HCT116 (cell line): ENCODE measurements at regions not wholly inside any gene's neighbourhood (a gene's known extent, or its start where the extent isn't known, plus 50 kb on each side); places are given as distances from the start of the nearest gene placed in this dataset.

Experiments used
- ATAC-seq: fragments of 200-7000 bp; cut with Tn5 transposase; 2 replicates; pipeline ENCODE4 v1.9.1; 2020; ENCODE audit warnings: mild to moderate bottlenecking, moderate library complexity
- BruUV-seq: library from RNA; stranded (reverse); fragments of 400-500 nt; replicated peaks from 2 replicates; lab custom pipeline; 2021; lab: Mats Ljungman, UMichigan
- CTCF ChIA-PET: fragments of 300-600 bp; sonication (Branson Sonifier 250); formaldehyde crosslinking; loops from one replicate; lab custom pipeline; 2021; ENCODE audit warnings: antibody characterized with exemption; lab: Charles Lee
- POLR2A ChIA-PET: fragments of 300-600, 350-600 bp; sonication (Branson Sonifier 250); formaldehyde crosslinking; loops from one replicate; lab custom pipeline; 2021; ENCODE audit warnings: antibody characterized with exemption; lab: Charles Lee
- RAD21 ChIA-PET, 2 experiments: fragments of 300-600 bp; sonication (Branson Sonifier 250); formaldehyde crosslinking; loops; one replicate each; lab custom pipeline; 2023; ENCODE audit warnings: low total read pairs in 2 of 2; ENCODE audit not compliant: uncharacterized antibody in 2 of 2, unreplicated experiment in 2 of 2, low non-redundant PET in 1 of 2; lab: Charles Lee
- DNase-seq: peaks from one replicate; pipeline ENCODE4 v3.0.0-alpha.2; 2010; ENCODE audit warnings: low read depth, low spot score
- H2AFZ ChIP-seq: fragments of 200-600 bp; shearing (Covaris generic), sonication (generic); 2 replicates; pipeline ENCODE4 v1.6.1; 2017; ENCODE audit warnings: low read depth, mixed run types, mixed read lengths, antibody characterized with exemption, low read length; ENCODE audit not compliant: poor library complexity, severe bottlenecking
- H3K27ac ChIP-seq: 2 replicates; pipeline ENCODE4 v1.5.1; 2012; ENCODE audit warnings: low read depth, low read length
- H3K27me3 ChIP-seq: fragments of 200-600 bp; sonication (generic); 2 replicates; pipeline ENCODE4 v1.6.1; 2016; ENCODE audit warnings: mixed run types, low read length, mixed read lengths; ENCODE audit not compliant: insufficient read depth
- H3K36me3 ChIP-seq, 2 experiments: fragments of 200-500 bp in 1 of 2; fragments of 200-600 bp in 1 of 2; sonication (Bioruptor generic) in 1 of 2; sonication (generic) in 1 of 2; 2 replicates each; pipeline versions ENCODE4 v1.5.1 to v1.6.1; 2014 to 2016; ENCODE audit warnings: low read length in 2 of 2, inconsistent platforms in 1 of 2, mixed read lengths in 1 of 2, mixed run types in 1 of 2; ENCODE audit not compliant: insufficient read depth in 2 of 2, control insufficient read depth in 1 of 2
- H3K4me1 ChIP-seq, 2 experiments: fragments of 200-600 bp in 1 of 2; sonication (generic) in 1 of 2; 2 replicates each; pipeline versions ENCODE4 v1.5.1 to v1.6.1; 2012 to 2017; ENCODE audit warnings: low read length in 2 of 2, inconsistent platforms in 1 of 2, mild to moderate bottlenecking in 1 of 2, mixed read lengths in 1 of 2, mixed run types in 1 of 2, moderate library complexity in 1 of 2; ENCODE audit not compliant: insufficient read depth in 2 of 2, control insufficient read depth in 1 of 2
- H3K4me2 ChIP-seq: fragments of 200-600 bp; sonication (generic); 2 replicates; pipeline ENCODE4 v1.6.1; 2017; ENCODE audit warnings: mixed run types, low read length, mixed read lengths
- H3K4me3 ChIP-seq, 2 experiments: fragments of 200-600 bp in 1 of 2; sonication (generic) in 1 of 2; replicated peaks in 1 of 2; 2 replicates each; pipeline ENCODE4 v1.5.1; 2011 to 2016; ENCODE audit warnings: low read length in 2 of 2, control low read depth in 1 of 2, low read depth in 1 of 2, mild to moderate bottlenecking in 1 of 2, mixed read lengths in 1 of 2, mixed run types in 1 of 2
- H3K79me2 ChIP-seq: fragments of 200-600 bp; sonication (generic); 2 replicates; pipeline ENCODE4 v1.6.1; 2017; ENCODE audit warnings: mild to moderate bottlenecking, mixed run types, low read length, moderate library complexity, mixed read lengths; ENCODE audit not compliant: insufficient read depth
- H3K9ac ChIP-seq: fragments of 200-600 bp; sonication (generic); 2 replicates; pipeline ENCODE4 v1.6.1; 2016; ENCODE audit warnings: low read length, mixed read lengths
- H3K9me2 ChIP-seq: fragments of 200-600 bp; sonication (generic), shearing (Covaris generic); 2 replicates; pipeline ENCODE4 v1.6.1; 2017; ENCODE audit warnings: mixed run types, mild to moderate bottlenecking, moderate library complexity; ENCODE audit not compliant: insufficient read depth
- H3K9me3 ChIP-seq, 2 experiments: fragments of 200-500 bp in 1 of 2; fragments of 200-600 bp in 1 of 2; sonication (Bioruptor generic) in 1 of 2; sonication (generic) in 1 of 2; 2 replicates each; pipeline ENCODE4 v1.6.1; 2014 to 2017; ENCODE audit warnings: low read length in 2 of 2, mixed read lengths in 2 of 2, inconsistent platforms in 1 of 2, low read depth in 1 of 2, mild to moderate bottlenecking in 1 of 2, mixed run types in 1 of 2, moderate library complexity in 1 of 2; ENCODE audit not compliant: control insufficient read depth in 1 of 2, insufficient read depth in 1 of 2
- H4K20me1 ChIP-seq: fragments of 200-600 bp; sonication (generic), shearing (Covaris generic); 2 replicates; pipeline ENCODE4 v1.6.1; 2017; ENCODE audit warnings: mixed run types, mild to moderate bottlenecking, moderate library complexity; ENCODE audit not compliant: insufficient read depth
- CBX3 ChIP-seq: IDR thresholded peaks from 2 replicates; pipeline ENCODE4 v1.6.1; 2012; ENCODE audit warnings: low read depth
- CEBPB ChIP-seq: IDR thresholded peaks from 2 replicates; pipeline ENCODE4 v1.6.1; 2012; ENCODE audit warnings: low read depth
- EZH2phosphoT487 ChIP-seq: fragments of 200-600 bp; IDR thresholded peaks from 2 replicates; pipeline ENCODE4 v1.6.1; 2018; ENCODE audit warnings: antibody characterized with exemption, borderline replicate concordance
- FOSL1 ChIP-seq: IDR thresholded peaks from 2 replicates; pipeline ENCODE4 v1.6.1; 2012; ENCODE audit warnings: low read depth
- POLR2A ChIP-seq: IDR thresholded peaks from 2 replicates; pipeline ENCODE4 v1.7.0; 2011; ENCODE audit warnings: borderline replicate concordance; ENCODE audit not compliant: insufficient read depth, insufficient read length; ENCODE audit errors: extremely low read depth
- SRF ChIP-seq: IDR thresholded peaks from 2 replicates; pipeline ENCODE4 v1.6.1; 2012; ENCODE audit warnings: low read depth
- TCF7L2 ChIP-seq: IDR thresholded peaks from 2 replicates; pipeline ENCODE4 v1.7.0; 2011; ENCODE audit warnings: borderline replicate concordance, inconsistent platforms; ENCODE audit not compliant: insufficient read depth, insufficient read length; ENCODE audit errors: extremely low read depth
- YY1 ChIP-seq: IDR thresholded peaks from 2 replicates; pipeline ENCODE4 v1.6.1; 2011; ENCODE audit warnings: low read length, low read depth, moderate library complexity, mild to moderate bottlenecking; ENCODE audit not compliant: insufficient replicate concordance; ENCODE audit errors: extremely low read depth
- ZFX ChIP-seq: fragments of 450-650 bp; IDR thresholded peaks from 2 replicates; pipeline ENCODE4 v1.6.1; 2017
- ZNF274 ChIP-seq: fragments of 200-500 bp; sonication (Bioruptor generic); IDR thresholded peaks from 2 replicates; pipeline ENCODE4 v1.6.1; 2014; ENCODE audit warnings: mild to moderate bottlenecking, low read depth, low read length, inconsistent platforms
- intact Hi-C: fragments of 100-400 bp; cut with micrococcal nuclease; formaldehyde crosslinking; loops from 2 replicates; pipeline ENCODE4 v1.10.0; 2022
- TF ChIP-seq, protein P1 (sequence below), 3 experiments: fragments of 200-600 bp in 1 of 3; sonication (generic) in 1 of 3; IDR thresholded peaks in 2 of 3; conservative IDR thresholded peaks in 1 of 3; 2 replicates each; pipeline ENCODE4 v1.5.1; 2012 to 2017; ENCODE audit warnings: low read depth in 2 of 3, low read length in 2 of 3, antibody characterized with exemption in 1 of 3, borderline replicate concordance in 1 of 3, control low read depth in 1 of 3, mild to moderate bottlenecking in 1 of 3, mixed read lengths in 1 of 3, mixed run types in 1 of 3, moderate library complexity in 1 of 3; ENCODE audit not compliant: insufficient read depth in 1 of 3
- TF ChIP-seq, protein P2 (sequence below): IDR thresholded peaks from 2 replicates; pipeline ENCODE4 v1.6.1; 2012
- TF ChIP-seq, protein P3 (sequence below): IDR thresholded peaks from 2 replicates; pipeline ENCODE4 v1.6.1; 2012

DNA sequence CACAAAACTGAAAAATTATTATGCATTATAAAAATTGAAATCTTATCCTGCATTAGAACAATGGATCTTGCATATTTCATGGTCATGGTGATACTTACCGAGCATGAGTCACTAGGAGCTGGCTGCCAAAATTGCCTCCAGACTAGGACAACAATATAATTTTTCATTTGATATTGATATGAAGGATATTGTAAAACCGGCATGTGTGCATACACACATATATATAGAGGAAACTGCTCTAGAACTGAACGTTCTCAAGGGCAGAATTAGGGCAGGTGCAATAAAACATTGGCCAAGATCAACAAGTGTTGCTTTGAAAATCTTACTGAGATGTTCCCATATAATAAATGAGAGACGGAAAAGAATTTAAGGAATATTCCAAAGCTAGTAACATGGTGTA is 319.4 kb upstream of the POU1F1 start:
- Histone ChIP-seq H3K27ac (no peak overlapping the region), H3K79me2 (no peaks in the 10 kb centered on the region), H4K20me1 (no peaks in the 10 kb centered on the region), H3K36me3 (no peaks in the 10 kb centered on the region), H3K4me2 (no peak overlapping the region), H3K9me2 (no peaks in the 10 kb centered on the region), H3K27me3 (no peaks in the 10 kb centered on the region), H3K9ac (no peak overlapping the region), H3K4me3 (no peak overlapping the region), H3K9me3 (no peaks in the 10 kb centered on the region), H2AFZ (no peak overlapping the region), H3K4me1 (no peaks in the 10 kb centered on the region)
- DNase-seq: no peak
- ATAC-seq: no peak
- intact Hi-C loops: no loop called here
- ChIA-PET CTCF (no interaction called here), RAD21 (no interaction called here), POLR2A (no interaction called here)
- TF ChIP-seq CEBPB: no peak
- TF ChIP-seq, protein P1, sequence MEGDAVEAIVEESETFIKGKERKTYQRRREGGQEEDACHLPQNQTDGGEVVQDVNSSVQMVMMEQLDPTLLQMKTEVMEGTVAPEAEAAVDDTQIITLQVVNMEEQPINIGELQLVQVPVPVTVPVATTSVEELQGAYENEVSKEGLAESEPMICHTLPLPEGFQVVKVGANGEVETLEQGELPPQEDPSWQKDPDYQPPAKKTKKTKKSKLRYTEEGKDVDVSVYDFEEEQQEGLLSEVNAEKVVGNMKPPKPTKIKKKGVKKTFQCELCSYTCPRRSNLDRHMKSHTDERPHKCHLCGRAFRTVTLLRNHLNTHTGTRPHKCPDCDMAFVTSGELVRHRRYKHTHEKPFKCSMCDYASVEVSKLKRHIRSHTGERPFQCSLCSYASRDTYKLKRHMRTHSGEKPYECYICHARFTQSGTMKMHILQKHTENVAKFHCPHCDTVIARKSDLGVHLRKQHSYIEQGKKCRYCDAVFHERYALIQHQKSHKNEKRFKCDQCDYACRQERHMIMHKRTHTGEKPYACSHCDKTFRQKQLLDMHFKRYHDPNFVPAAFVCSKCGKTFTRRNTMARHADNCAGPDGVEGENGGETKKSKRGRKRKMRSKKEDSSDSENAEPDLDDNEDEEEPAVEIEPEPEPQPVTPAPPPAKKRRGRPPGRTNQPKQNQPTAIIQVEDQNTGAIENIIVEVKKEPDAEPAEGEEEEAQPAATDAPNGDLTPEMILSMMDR (IDR thresholded peaks at IDR 0.05 in 2 of 3, conservative IDR thresholded peaks at IDR 0.05 in 1 of 3; ENCODE audit: borderline replicate concordance in 1 of 3, insufficient read depth in 1 of 3, low read depth in 2 of 3, low read length in 2 of 3): no peak
- no peak for TF ChIP-seq CBX3
- TF ChIP-seq ZNF274: no peak
- TF ChIP-seq, protein P2, sequence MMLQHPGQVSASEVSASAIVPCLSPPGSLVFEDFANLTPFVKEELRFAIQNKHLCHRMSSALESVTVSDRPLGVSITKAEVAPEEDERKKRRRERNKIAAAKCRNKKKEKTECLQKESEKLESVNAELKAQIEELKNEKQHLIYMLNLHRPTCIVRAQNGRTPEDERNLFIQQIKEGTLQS: no peak
- no peak for TF ChIP-seq POLR2A
- no TSS peak for BruUV-seq

DNA sequence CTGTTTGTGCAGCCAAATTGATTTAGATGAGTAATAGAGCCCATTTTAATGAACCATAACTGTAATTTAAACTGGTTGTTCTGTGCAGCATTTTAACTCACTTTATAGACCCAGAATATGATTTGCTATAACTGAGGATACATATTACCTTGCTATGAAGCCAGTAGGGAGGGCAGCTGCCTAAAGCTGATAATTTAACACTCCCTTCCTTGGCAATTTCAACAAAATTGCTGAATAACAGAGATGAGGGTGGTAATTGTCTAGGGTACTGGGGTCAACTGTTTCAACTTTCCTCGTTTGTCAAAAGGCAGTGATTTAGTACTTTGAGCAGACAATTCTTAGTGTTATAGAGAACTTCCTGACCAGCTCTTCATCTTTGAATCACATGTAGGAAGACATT is 304.9 kb upstream of the POU1F1 start:
- Histone ChIP-seq H3K4me2 (no peak overlapping the region), H3K9me2 (no peaks in the 10 kb centered on the region), H4K20me1 (no peaks in the 10 kb centered on the region), H3K79me2 (no peaks in the 10 kb centered on the region), H2AFZ (no peak overlapping the region), H3K36me3 (no peaks in the 10 kb centered on the region), H3K9me3 (no peaks in the 10 kb centered on the region), H3K4me1 (no peaks in the 10 kb centered on the region), H3K9ac (no peak overlapping the region), H3K4me3 (no peak overlapping the region), H3K27ac (no peak overlapping the region), H3K27me3 (no peaks in the 10 kb centered on the region)
- ATAC-seq (no peak), DNase-seq (no peak)
- no TSS peak for BruUV-seq
- intact Hi-C loops: no loop called here
- POLR2A ChIA-PET: no interaction called here
- CTCF ChIA-PET: no interaction called here
- RAD21 ChIA-PET: no interaction called here
- TF ChIP-seq TCF7L2: no peak
- TF ChIP-seq YY1: no peak
- TF ChIP-seq SRF: no peak
- TF ChIP-seq, protein P1 (IDR thresholded peaks at IDR 0.05 in 2 of 3, conservative IDR thresholded peaks at IDR 0.05 in 1 of 3; ENCODE audit: borderline replicate concordance in 1 of 3, insufficient read depth in 1 of 3, low read depth in 2 of 3, low read length in 2 of 3): no peak
- TF ChIP-seq, protein P3, sequence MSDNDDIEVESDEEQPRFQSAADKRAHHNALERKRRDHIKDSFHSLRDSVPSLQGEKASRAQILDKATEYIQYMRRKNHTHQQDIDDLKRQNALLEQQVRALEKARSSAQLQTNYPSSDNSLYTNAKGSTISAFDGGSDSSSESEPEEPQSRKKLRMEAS: no peak
- TF ChIP-seq ZFX: no peak
- TF ChIP-seq FOSL1: no peak
- no peak for TF ChIP-seq EZH2phosphoT487
